Left hindlimb (tissue), 1 donor: ENCODE measurements at regions not wholly inside any gene's neighbourhood (a gene's known extent, or its start where the extent isn't known, plus 50 kb on each side); places are given as distances from the start of the nearest gene placed in this dataset.

Source experiments
- DNase-seq: peaks from one replicate; pipeline ENCODE4 v3.0.0-alpha.2; 2018

- peak; percentile 57 for DNase-seq
Observed at GRCh38 chr16:66004699-66005098, 361.8 kb upstream of the CDH5 start.

GRCh38 chr16:66003201-66003600 lies 363.3 kb upstream of the CDH5 start:
- no peak for DNase-seq

GRCh38 chr16:66002601-66003000 lies 363.9 kb upstream of the CDH5 start:
- no peak for DNase-seq

- no peak for DNase-seq
Observed at GRCh38 chr16:66001432-66001831, 365.1 kb upstream of the CDH5 start.

- no peak for DNase-seq
Observed at GRCh38 chr16:65998443-65998842, 368.0 kb upstream of the CDH5 start.

- no peak for DNase-seq
Observed at GRCh38 chr16:65994291-65994690, 372.2 kb upstream of the CDH5 start.

GRCh38 chr16:65991149-65991701 lies 375.3 kb upstream of the CDH5 start:
- DNase-seq = no peak

- DNase-seq = no peak
Observed at GRCh38 chr16:65989861-65990604, 376.5 kb upstream of the CDH5 start.

- no peak for DNase-seq
Observed at GRCh38 chr16:65988024-65988595, 378.4 kb upstream of the CDH5 start.

- DNase-seq = no peak
Observed at GRCh38 chr16:65984296-65984695, 382.2 kb upstream of the CDH5 start.

- no peak for DNase-seq
Observed at GRCh38 chr16:65981057-65981456, 385.4 kb upstream of the CDH5 start.

- DNase-seq = no peak
Observed at GRCh38 chr16:65975049-65975708, 391.3 kb upstream of the CDH5 start.

GRCh38 chr16:65967376-65967775 lies 399.1 kb upstream of the CDH5 start:
- no peak for DNase-seq

GRCh38 chr16:65965628-65966027 lies 400.9 kb upstream of the CDH5 start:
- no peak for DNase-seq

GRCh38 chr16:65964752-65965151 lies 401.7 kb upstream of the CDH5 start:
- DNase-seq = no peak

- DNase-seq = no peak
Observed at GRCh38 chr16:65961476-65962143, 404.9 kb upstream of the CDH5 start.

- DNase-seq = no peak
Observed at GRCh38 chr16:65959983-65960382, 406.5 kb upstream of the CDH5 start.

- DNase-seq = no peak
Observed at GRCh38 chr16:65958086-65958485, 408.4 kb upstream of the CDH5 start.

GRCh38 chr16:65956100-65956499 lies 410.4 kb upstream of the CDH5 start:
- no peak for DNase-seq

- DNase-seq = no peak
Observed at GRCh38 chr16:65954446-65954845, 412.0 kb upstream of the CDH5 start.

GRCh38 chr16:65950211-65950610 lies 416.3 kb upstream of the CDH5 start:
- DNase-seq = no peak

GRCh38 chr16:65948361-65948760 lies 418.1 kb upstream of the CDH5 start:
- DNase-seq = no peak

GRCh38 chr16:65947951-65948350 lies 418.5 kb upstream of the CDH5 start:
- no peak for DNase-seq
